ENCODE measurements at regions not wholly inside any gene's neighbourhood (a gene's known extent, or its start where the extent isn't known, plus 50 kb on each side); places are given as distances from the start of the nearest gene placed in this dataset.
A peak's percentile ranks its signal among the peaks of the same experiment; 100 is the strongest.

DNA sequence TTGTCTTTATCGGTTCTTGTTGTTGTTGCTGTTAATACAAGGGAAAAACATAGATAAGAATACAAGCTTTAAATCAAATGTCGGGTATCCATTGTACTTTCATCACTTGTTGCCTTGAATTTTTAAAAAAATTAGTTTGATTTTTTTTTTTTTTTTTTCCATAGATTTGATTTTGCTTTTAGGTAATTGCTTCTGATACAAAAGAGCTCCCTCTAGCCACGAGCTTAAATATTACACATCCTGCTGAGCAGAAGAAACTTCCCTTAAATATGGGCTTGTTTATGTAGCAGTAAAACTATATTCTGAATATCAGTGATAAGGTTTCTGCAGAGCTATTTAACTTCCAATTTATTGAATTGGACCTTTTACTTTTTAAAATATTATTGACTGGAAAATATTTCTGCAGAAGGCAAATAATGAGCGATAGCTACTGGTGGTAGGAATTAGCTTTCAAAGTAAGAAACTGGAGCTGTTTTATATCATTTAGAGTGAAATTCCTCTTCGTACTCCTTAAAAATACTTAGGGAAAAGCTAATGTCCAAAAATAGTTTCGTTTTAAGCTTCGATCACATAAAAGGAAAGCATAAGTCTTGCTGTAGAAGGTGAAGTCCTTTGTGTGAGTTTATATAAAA, 216.9 kb downstream of the POLR1F start:
- Mint-ChIP-seq H3K36me3 (no peaks in the 10 kb centered on the region), H3K4me3 (no peak overlapping the region), H3K4me1 (peaks cover 5% of the 10 kb centered on the region), H3K9me3 (peaks cover 4% of the 10 kb centered on the region), H3K27me3 (ENCODE audit: insufficient read depth, low read depth) (peaks cover 6% of the 10 kb centered on the region), H3K27ac (no peak overlapping the region)
- no peak for TF ChIP-seq EZH2phosphoT487 (IDR thresholded peaks at IDR 0.05)
- TF ChIP-seq, protein P1, sequence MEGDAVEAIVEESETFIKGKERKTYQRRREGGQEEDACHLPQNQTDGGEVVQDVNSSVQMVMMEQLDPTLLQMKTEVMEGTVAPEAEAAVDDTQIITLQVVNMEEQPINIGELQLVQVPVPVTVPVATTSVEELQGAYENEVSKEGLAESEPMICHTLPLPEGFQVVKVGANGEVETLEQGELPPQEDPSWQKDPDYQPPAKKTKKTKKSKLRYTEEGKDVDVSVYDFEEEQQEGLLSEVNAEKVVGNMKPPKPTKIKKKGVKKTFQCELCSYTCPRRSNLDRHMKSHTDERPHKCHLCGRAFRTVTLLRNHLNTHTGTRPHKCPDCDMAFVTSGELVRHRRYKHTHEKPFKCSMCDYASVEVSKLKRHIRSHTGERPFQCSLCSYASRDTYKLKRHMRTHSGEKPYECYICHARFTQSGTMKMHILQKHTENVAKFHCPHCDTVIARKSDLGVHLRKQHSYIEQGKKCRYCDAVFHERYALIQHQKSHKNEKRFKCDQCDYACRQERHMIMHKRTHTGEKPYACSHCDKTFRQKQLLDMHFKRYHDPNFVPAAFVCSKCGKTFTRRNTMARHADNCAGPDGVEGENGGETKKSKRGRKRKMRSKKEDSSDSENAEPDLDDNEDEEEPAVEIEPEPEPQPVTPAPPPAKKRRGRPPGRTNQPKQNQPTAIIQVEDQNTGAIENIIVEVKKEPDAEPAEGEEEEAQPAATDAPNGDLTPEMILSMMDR (IDR thresholded peaks at IDR 0.05) = peak; percentile 73
- Histone ChIP-seq H3K9ac (no peak overlapping the region), H3K27ac (no peak overlapping the region), H3K4me2 (no peak overlapping the region), H3F3A (ENCODE audit: low read depth) (peaks cover 5% of the 10 kb centered on the region), H3K36me3 (no peaks in the 10 kb centered on the region), H4K20me1 (ENCODE audit: low read depth) (no peaks in the 10 kb centered on the region), H2AFZ (replicated peaks) (no peak overlapping the region), H3K27me3 (no peaks in the 10 kb centered on the region), H3K4me3 (no peak overlapping the region), H3K9me3 (ENCODE audit: low read depth) (no peaks in the 10 kb centered on the region), H3K4me1 (no peaks in the 10 kb centered on the region), H3K79me2 (ENCODE audit: low read depth) (no peaks in the 10 kb centered on the region)
- peak; percentile 18 for DNase-seq (ENCODE audit: low spot score)

DNA sequence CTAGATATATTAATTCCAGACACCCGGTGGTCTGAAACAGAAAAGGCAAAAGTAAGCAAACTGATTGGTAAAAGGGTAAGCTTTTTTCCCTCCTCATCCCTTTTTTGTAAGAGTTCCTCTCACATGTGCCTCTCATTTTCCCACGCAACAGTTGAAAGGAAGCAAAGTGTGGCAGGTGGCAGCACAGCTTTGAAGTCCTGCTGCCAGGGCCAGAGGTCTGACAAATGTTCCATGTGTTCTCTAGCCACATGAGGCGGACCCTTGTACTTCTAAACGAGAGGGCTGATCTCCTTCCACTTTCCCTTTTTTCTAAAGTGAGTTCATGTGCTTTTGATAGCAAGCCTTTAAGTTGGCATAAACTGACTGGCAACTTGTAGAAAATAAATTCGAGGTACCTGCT, 217.5 kb downstream of the POLR1F start:
- Mint-ChIP-seq H3K27me3 (ENCODE audit: insufficient read depth, low read depth) (peaks cover 6% of the 10 kb centered on the region), H3K36me3 (no peaks in the 10 kb centered on the region), H3K4me3 (no peak overlapping the region), H3K4me1 (peaks cover 5% of the 10 kb centered on the region), H3K27ac (no peak overlapping the region), H3K9me3 (peaks cover 4% of the 10 kb centered on the region)
- H3K27me3 ChIP-seq = no peaks in the 10 kb centered on the region
- no peaks in the 10 kb centered on the region for H4K20me1 ChIP-seq (ENCODE audit: low read depth)
- no peak overlapping the region for H3K9ac ChIP-seq
- no peak for DNase-seq (ENCODE audit: low spot score)
- TF ChIP-seq, protein P1 (IDR thresholded peaks at IDR 0.05) = no peak
- TF ChIP-seq EZH2phosphoT487 (IDR thresholded peaks at IDR 0.05) (no peak), EZH2 (IDR thresholded peaks at IDR 0.05) (no peak)
- peaks cover 5% of the 10 kb centered on the region for H3F3A ChIP-seq (ENCODE audit: low read depth)
- no peak overlapping the region for H3K27ac ChIP-seq
- no peak overlapping the region for H3K4me2 ChIP-seq
- no peaks in the 10 kb centered on the region for H3K36me3 ChIP-seq
- no peaks in the 10 kb centered on the region for H3K79me2 ChIP-seq (ENCODE audit: low read depth)
- H3K4me3 ChIP-seq = no peak overlapping the region
- H3K9me3 ChIP-seq (ENCODE audit: low read depth) = no peaks in the 10 kb centered on the region
- no peaks in the 10 kb centered on the region for H3K4me1 ChIP-seq
- H2AFZ ChIP-seq (replicated peaks) = no peak overlapping the region

DNA sequence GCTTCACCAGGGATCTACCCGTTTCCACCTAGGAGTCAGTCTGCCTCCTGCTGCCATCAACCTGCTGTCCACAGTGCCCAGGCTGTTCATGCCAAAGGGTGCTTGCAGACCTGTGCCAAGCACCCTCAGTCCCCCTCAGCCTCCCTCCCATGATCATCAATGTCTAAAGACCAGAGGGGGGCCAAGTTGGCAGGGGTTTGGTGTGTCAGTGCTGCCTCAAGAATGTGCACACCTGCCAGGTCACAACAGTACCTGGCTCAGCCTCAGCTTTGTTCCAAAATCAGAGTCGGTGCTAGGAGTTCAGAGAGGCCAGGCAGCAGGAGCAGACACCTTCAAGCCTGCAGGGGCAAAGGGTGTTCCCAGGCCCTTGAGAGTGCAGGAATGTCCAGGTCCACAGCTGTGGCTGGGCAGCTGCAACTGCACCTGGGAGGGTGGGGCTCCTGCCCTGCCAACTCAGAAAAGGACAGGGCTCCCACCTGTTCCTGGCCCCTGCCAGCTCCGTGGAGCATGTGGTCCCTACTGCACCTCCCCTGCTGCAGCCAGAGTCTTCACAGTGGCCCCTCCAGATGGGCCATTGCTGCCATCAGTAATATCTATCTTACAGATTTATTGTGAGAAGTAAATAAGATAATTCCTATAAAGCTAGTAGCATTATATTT, 219.5 kb downstream of the POLR1F start:
- H3K27ac Mint-ChIP-seq = no peak overlapping the region

More for the DNA sequence above, 219.5 kb downstream of the POLR1F start:
- Histone ChIP-seq H3K36me3 (no peaks in the 10 kb centered on the region), H3K79me2 (ENCODE audit: low read depth) (no peaks in the 10 kb centered on the region), H2AFZ (replicated peaks) (no peak overlapping the region), H4K20me1 (ENCODE audit: low read depth) (no peaks in the 10 kb centered on the region), H3K27ac (no peak overlapping the region), H3K9me3 (ENCODE audit: low read depth) (no peaks in the 10 kb centered on the region), H3K9ac (no peak overlapping the region), H3F3A (ENCODE audit: low read depth) (no peaks in the 10 kb centered on the region), H3K4me3 (no peak overlapping the region), H3K27me3 (no peaks in the 10 kb centered on the region), H3K4me2 (no peak overlapping the region), H3K4me1 (no peaks in the 10 kb centered on the region)
- Mint-ChIP-seq H3K4me1 (peaks cover 5% of the 10 kb centered on the region), H3K9me3 (peaks cover 4% of the 10 kb centered on the region), H3K36me3 (no peaks in the 10 kb centered on the region), H3K4me3 (no peak overlapping the region), H3K27me3 (ENCODE audit: insufficient read depth, low read depth) (peaks cover 6% of the 10 kb centered on the region)
- DNase-seq (ENCODE audit: low spot score) = no peak
- TF ChIP-seq EZH2 (IDR thresholded peaks at IDR 0.05) (no peak), EZH2phosphoT487 (IDR thresholded peaks at IDR 0.05) (no peak)
- TF ChIP-seq, protein P1 (IDR thresholded peaks at IDR 0.05) = no peak
